ENCODE measurements at regions not wholly inside any gene's neighbourhood (a gene's known extent, or its start where the extent isn't known, plus 50 kb on each side); places are given as distances from the start of the nearest gene placed in this dataset.

DNA sequence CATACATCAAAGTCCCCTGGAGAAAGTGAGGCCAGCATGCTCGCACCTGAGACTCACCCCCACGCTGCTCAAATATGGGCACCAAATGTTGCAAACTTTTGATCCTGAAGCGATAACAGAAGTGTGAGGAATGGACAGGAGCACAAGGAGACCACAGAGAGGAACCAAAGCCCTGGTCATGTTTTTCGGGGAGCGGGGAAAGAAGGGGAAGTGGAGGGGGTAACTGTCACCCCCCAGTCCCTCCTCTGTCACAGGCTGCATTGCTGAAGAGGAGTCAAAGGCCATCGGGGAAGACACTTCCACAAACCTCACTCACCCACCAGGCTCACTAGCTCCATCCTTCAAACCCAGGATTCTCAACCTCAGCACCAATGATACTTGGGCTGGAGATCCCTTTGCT lies 182.4 kb downstream of the UACA start:
- TF ChIP-seq, protein P1, sequence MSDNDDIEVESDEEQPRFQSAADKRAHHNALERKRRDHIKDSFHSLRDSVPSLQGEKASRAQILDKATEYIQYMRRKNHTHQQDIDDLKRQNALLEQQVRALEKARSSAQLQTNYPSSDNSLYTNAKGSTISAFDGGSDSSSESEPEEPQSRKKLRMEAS (IDR thresholded peaks at IDR 0.05) = no peak
- TF ChIP-seq TCF12 (IDR thresholded peaks at IDR 0.05; ENCODE audit: low read depth) = no peak
- no peak for TF ChIP-seq YY1 (IDR thresholded peaks at IDR 0.05; ENCODE audit: low read depth)
- TF ChIP-seq CREB1 (IDR thresholded peaks at IDR 0.05; ENCODE audit: low read depth) = no peak
- no peak for TF ChIP-seq ZBTB7A (IDR thresholded peaks at IDR 0.05; ENCODE audit: low read depth)
- TF ChIP-seq, protein P2, sequence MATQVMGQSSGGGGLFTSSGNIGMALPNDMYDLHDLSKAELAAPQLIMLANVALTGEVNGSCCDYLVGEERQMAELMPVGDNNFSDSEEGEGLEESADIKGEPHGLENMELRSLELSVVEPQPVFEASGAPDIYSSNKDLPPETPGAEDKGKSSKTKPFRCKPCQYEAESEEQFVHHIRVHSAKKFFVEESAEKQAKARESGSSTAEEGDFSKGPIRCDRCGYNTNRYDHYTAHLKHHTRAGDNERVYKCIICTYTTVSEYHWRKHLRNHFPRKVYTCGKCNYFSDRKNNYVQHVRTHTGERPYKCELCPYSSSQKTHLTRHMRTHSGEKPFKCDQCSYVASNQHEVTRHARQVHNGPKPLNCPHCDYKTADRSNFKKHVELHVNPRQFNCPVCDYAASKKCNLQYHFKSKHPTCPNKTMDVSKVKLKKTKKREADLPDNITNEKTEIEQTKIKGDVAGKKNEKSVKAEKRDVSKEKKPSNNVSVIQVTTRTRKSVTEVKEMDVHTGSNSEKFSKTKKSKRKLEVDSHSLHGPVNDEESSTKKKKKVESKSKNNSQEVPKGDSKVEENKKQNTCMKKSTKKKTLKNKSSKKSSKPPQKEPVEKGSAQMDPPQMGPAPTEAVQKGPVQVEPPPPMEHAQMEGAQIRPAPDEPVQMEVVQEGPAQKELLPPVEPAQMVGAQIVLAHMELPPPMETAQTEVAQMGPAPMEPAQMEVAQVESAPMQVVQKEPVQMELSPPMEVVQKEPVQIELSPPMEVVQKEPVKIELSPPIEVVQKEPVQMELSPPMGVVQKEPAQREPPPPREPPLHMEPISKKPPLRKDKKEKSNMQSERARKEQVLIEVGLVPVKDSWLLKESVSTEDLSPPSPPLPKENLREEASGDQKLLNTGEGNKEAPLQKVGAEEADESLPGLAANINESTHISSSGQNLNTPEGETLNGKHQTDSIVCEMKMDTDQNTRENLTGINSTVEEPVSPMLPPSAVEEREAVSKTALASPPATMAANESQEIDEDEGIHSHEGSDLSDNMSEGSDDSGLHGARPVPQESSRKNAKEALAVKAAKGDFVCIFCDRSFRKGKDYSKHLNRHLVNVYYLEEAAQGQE (IDR thresholded peaks at IDR 0.05; ENCODE audit: low read depth) = no peak
- TF ChIP-seq TAF1 (IDR thresholded peaks at IDR 0.05; ENCODE audit: low read depth) = no peak
- TF ChIP-seq EP300 (IDR thresholded peaks at IDR 0.05; ENCODE audit: borderline replicate concordance) = no peak
- no peak for TF ChIP-seq EGR1 (IDR thresholded peaks at IDR 0.05)
- TF ChIP-seq NFIC (IDR thresholded peaks at IDR 0.05) = no peak
- no peak for TF ChIP-seq FOXM1 (IDR thresholded peaks at IDR 0.05; ENCODE audit: borderline replicate concordance, low read depth)
- no peak for TF ChIP-seq TEAD4 (IDR thresholded peaks at IDR 0.05)
- no peak for TF ChIP-seq CEBPB (IDR thresholded peaks at IDR 0.05)

DNA sequence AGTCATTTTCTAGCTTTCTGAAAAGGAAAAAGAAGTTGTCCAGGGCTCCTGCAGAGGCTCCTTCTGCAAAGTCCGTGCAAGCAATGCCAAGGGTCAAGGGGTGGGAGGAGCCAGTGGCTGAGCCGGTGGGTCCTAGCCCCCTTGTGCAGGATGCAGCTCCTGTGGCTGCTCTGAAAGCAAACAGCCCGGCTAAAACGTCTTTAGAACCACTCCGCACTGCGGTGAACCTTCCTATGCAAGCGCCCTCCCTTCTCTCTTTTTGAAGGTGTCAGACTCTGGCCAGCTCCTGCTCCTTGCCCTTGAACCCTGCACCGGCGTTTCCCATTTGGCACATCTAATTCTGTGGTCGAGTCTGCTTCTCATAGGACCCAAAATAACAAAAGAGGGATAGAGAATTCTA lies 183.1 kb downstream of the UACA start:
- TF ChIP-seq RAD21 (IDR thresholded peaks at IDR 0.05; ENCODE audit: low read depth) (no peak), EP300 (IDR thresholded peaks at IDR 0.05; ENCODE audit: borderline replicate concordance) (no peak), TCF12 (IDR thresholded peaks at IDR 0.05; ENCODE audit: low read depth) (no peak), YY1 (IDR thresholded peaks at IDR 0.05; ENCODE audit: low read depth) (no peak), CEBPB (IDR thresholded peaks at IDR 0.05) (no peak), ZBTB7A (IDR thresholded peaks at IDR 0.05; ENCODE audit: low read depth) (no peak), EGR1 (IDR thresholded peaks at IDR 0.05) (no peak), CREB1 (IDR thresholded peaks at IDR 0.05; ENCODE audit: low read depth) (no peak)

DNA sequence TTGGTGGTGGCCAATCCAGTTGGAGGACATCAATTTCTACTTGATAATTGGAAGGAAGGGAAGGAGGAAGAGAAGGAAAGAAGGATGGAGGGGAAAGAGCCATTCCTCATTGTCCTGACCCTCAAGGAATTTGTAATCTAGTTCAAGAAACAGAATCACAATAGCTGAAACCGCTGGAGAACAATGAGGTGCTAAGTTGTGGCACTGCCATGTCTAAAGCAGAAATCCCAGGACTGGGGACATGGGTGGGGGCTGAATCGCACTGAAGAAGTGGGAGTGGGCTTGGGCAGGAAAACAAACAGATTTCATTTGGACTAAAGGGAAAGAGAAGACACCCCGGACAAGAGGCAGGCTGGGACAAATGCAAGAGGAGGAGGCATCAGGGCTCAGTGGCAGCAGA lies 183.6 kb downstream of the UACA start:
- TF ChIP-seq CEBPB (IDR thresholded peaks at IDR 0.05) (no peak), EGR1 (IDR thresholded peaks at IDR 0.05) (no peak), TCF12 (IDR thresholded peaks at IDR 0.05; ENCODE audit: low read depth) (no peak), FOXM1 (IDR thresholded peaks at IDR 0.05; ENCODE audit: borderline replicate concordance, low read depth) (no peak), CREB1 (IDR thresholded peaks at IDR 0.05; ENCODE audit: low read depth) (no peak), RAD21 (IDR thresholded peaks at IDR 0.05; ENCODE audit: low read depth) (no peak), NFIC (IDR thresholded peaks at IDR 0.05) (no peak)

DNA sequence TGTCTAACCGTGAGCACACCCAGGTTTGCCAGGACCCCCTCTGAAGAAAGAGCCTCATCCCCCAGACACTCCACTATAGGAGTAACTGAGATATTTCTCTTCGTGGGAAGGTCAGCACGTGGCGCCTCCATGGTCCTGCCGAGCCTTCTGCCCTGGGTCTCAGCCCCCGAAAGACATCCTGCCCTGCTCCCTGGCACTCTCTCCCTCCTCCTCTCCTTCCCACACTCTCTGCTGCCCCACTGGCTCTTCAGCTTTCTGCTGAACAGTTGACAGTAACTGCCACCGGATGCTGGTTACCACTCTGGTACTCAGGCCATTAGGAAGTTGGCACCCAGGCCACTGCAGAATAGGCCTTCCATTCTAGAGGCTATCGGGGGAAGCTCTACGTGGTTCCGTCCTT lies 185.2 kb downstream of the UACA start:
- TF ChIP-seq TEAD4 (IDR thresholded peaks at IDR 0.05) (no peak), FOXM1 (IDR thresholded peaks at IDR 0.05; ENCODE audit: borderline replicate concordance, low read depth) (no peak), EP300 (IDR thresholded peaks at IDR 0.05; ENCODE audit: borderline replicate concordance) (no peak), CREB1 (IDR thresholded peaks at IDR 0.05; ENCODE audit: low read depth) (no peak), TAF1 (IDR thresholded peaks at IDR 0.05; ENCODE audit: low read depth) (no peak), EGR1 (IDR thresholded peaks at IDR 0.05) (no peak), TCF12 (IDR thresholded peaks at IDR 0.05; ENCODE audit: low read depth) (no peak), CEBPB (IDR thresholded peaks at IDR 0.05) (no peak), YY1 (IDR thresholded peaks at IDR 0.05; ENCODE audit: low read depth) (no peak), NFIC (IDR thresholded peaks at IDR 0.05) (no peak), RAD21 (IDR thresholded peaks at IDR 0.05; ENCODE audit: low read depth) (no peak), ZBTB7A (IDR thresholded peaks at IDR 0.05; ENCODE audit: low read depth) (no peak)
- TF ChIP-seq, protein P1 (IDR thresholded peaks at IDR 0.05) = no peak
- TF ChIP-seq, protein P3, sequence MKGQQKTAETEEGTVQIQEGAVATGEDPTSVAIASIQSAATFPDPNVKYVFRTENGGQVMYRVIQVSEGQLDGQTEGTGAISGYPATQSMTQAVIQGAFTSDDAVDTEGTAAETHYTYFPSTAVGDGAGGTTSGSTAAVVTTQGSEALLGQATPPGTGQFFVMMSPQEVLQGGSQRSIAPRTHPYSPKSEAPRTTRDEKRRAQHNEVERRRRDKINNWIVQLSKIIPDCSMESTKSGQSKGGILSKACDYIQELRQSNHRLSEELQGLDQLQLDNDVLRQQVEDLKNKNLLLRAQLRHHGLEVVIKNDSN (IDR thresholded peaks at IDR 0.05) = no peak
- TF ChIP-seq, protein P2 (IDR thresholded peaks at IDR 0.05; ENCODE audit: low read depth) = no peak

DNA sequence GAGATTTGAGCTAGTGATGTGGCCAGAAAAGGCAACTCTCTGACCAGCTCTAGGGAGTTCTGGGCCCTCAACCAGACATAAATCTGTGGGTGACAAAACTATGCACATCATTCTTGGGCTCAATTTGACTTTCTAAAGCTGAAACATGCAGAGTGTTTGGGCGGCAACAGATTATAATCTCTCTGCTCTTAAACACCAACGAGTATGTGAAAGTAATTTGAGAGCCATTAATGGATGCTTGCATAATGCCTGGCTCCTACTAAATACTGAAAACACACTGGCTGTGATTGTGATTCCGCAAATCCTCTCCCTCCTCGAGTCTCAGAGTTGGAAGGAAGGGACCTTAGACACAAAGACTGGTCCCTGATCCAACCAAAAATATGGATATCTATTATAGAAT lies 186.7 kb downstream of the UACA start:
- TF ChIP-seq, protein P3 (IDR thresholded peaks at IDR 0.05) = no peak

DNA sequence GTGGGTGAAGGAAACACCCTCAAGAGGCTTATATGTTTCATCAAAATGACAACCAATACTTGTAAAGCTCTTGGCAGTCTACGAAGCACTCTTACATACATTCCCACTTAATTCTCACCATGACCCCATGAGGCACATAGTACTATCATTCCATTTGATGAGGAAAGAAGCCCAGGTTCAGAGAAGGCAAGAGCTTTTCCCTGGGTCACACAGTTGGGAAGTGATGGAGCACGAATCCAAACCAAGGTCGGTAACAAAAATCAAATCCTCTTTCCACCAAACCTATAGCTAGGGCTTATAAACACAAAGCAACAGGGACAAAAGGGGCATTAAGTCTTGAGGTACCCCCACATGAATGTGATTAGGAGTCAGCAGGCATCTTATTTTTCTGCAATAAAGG lies 187.1 kb downstream of the UACA start:
- no peak for TF ChIP-seq NFIC (IDR thresholded peaks at IDR 0.05)
- TF ChIP-seq, protein P1 (IDR thresholded peaks at IDR 0.05) = no peak
- TF ChIP-seq RAD21 (IDR thresholded peaks at IDR 0.05; ENCODE audit: low read depth) = no peak
- no peak for TF ChIP-seq YY1 (IDR thresholded peaks at IDR 0.05; ENCODE audit: low read depth)
- TF ChIP-seq, protein P3 (IDR thresholded peaks at IDR 0.05) = no peak
- TF ChIP-seq CEBPB (IDR thresholded peaks at IDR 0.05) = no peak
- no peak for TF ChIP-seq ZBTB7A (IDR thresholded peaks at IDR 0.05; ENCODE audit: low read depth)
- TF ChIP-seq EP300 (IDR thresholded peaks at IDR 0.05; ENCODE audit: borderline replicate concordance) = no peak
- no peak for TF ChIP-seq FOXM1 (IDR thresholded peaks at IDR 0.05; ENCODE audit: borderline replicate concordance, low read depth)
- TF ChIP-seq TCF12 (IDR thresholded peaks at IDR 0.05; ENCODE audit: low read depth) = no peak
- TF ChIP-seq TAF1 (IDR thresholded peaks at IDR 0.05; ENCODE audit: low read depth) = no peak
- TF ChIP-seq, protein P2 (IDR thresholded peaks at IDR 0.05; ENCODE audit: low read depth) = no peak
- no peak for TF ChIP-seq TEAD4 (IDR thresholded peaks at IDR 0.05)
- no peak for TF ChIP-seq CREB1 (IDR thresholded peaks at IDR 0.05; ENCODE audit: low read depth)
- no peak for TF ChIP-seq EGR1 (IDR thresholded peaks at IDR 0.05)

Data from Ishikawa (cell line).